ENCODE measurements at regions not wholly inside any gene's neighbourhood (a gene's known extent, or its start where the extent isn't known, plus 50 kb on each side); places are given as distances from the start of the nearest gene placed in this dataset.

GRCh38 chr2:126811101-126811500 lies 87.6 kb upstream of the TEX51 start:
- Mint-ChIP-seq H3K27ac (no peak overlapping the region), H3K4me3 (no peak overlapping the region), H3K9me3 (no peaks in the 10 kb centered on the region; the same call in 2 of the 3 replicates), H3K27me3 (ENCODE audit: insufficient read depth, low read depth, poor library complexity) (no peaks in the 10 kb centered on the region), H3K36me3 (ENCODE audit: low read depth) (no peaks in the 10 kb centered on the region), H3K4me1 (peaks cover 15% of the 10 kb centered on the region)
- no peak for DNase-seq (ENCODE audit: low spot score)
- H4K20me1 ChIP-seq (replicated peaks; ENCODE audit: insufficient read depth): no peaks in the 10 kb centered on the region
- H3K4me1 ChIP-seq (ENCODE audit: insufficient read depth): peaks cover 16% of the 10 kb centered on the region
- H3F3A ChIP-seq (replicated peaks; ENCODE audit: low read depth): no peaks in the 10 kb centered on the region
- ATAC-seq: no peak
- no peaks in the 10 kb centered on the region for H3K36me3 ChIP-seq (ENCODE audit: insufficient read depth)
- H2AFZ ChIP-seq: no peak overlapping the region
- H3K4me2 ChIP-seq: no peak overlapping the region
- H3K9me2 ChIP-seq (ENCODE audit: insufficient read depth): no peaks in the 10 kb centered on the region
- TF ChIP-seq ZNF331 (CRISPR knock-in tag; IDR thresholded peaks at IDR 0.05; ENCODE audit: low read depth) (no peak), STAT1 (IDR thresholded peaks at IDR 0.05; ENCODE audit: unreplicated experiment) (no peak), ETS1 (IDR thresholded peaks at IDR 0.05) (no peak), ZNF114 (CRISPR knock-in tag; IDR thresholded peaks at IDR 0.05) (no peak), CREB1 (CRISPR knock-in tag; IDR thresholded peaks at IDR 0.05; ENCODE audit: low read depth) (no peak)
- no peaks in the 10 kb centered on the region for H3K27me3 ChIP-seq (ENCODE audit: insufficient read depth)
- H3K4me3 ChIP-seq: no peak overlapping the region
- no peak overlapping the region for H3K27ac ChIP-seq (ENCODE audit: low read depth)
- H3K79me2 ChIP-seq (replicated peaks; ENCODE audit: insufficient read depth): no peaks in the 10 kb centered on the region

- Histone ChIP-seq H3K27me3 (ENCODE audit: insufficient read depth) (no peaks in the 10 kb centered on the region), H3K27ac (ENCODE audit: low read depth) (no peak overlapping the region), H3K9me2 (ENCODE audit: insufficient read depth) (0 out of 2 replicates have a peak, but pooled peaks cover 4% of the 10 kb centered on the region), H3K4me1 (ENCODE audit: insufficient read depth) (no peaks in the 10 kb centered on the region; the same call in 1 of the 2 replicates), H3K36me3 (ENCODE audit: insufficient read depth) (no peaks in the 10 kb centered on the region), H3F3A (replicated peaks; ENCODE audit: low read depth) (no peaks in the 10 kb centered on the region), H3K4me2 (no peak overlapping the region), H2AFZ (no peak overlapping the region), H3K79me2 (replicated peaks; ENCODE audit: insufficient read depth) (no peaks in the 10 kb centered on the region), H4K20me1 (replicated peaks; ENCODE audit: insufficient read depth) (no peaks in the 10 kb centered on the region), H3K4me3 (no peak overlapping the region)
- TF ChIP-seq JUNB (IDR thresholded peaks at IDR 0.05; ENCODE audit: unreplicated experiment) (no peak), ETS1 (IDR thresholded peaks at IDR 0.05) (no peak), NANOG (IDR thresholded peaks at IDR 0.05; ENCODE audit: borderline replicate concordance) (no peak), EZH2phosphoT487 (IDR thresholded peaks at IDR 0.05; ENCODE audit: unreplicated experiment) (no peak), ZNF114 (CRISPR knock-in tag; IDR thresholded peaks at IDR 0.05) (no peak), STAT1 (IDR thresholded peaks at IDR 0.05; ENCODE audit: unreplicated experiment) (no peak)
- DNase-seq (ENCODE audit: low spot score): no peak
- ATAC-seq: no peak
- H3K27me3 Mint-ChIP-seq (ENCODE audit: insufficient read depth, low read depth, poor library complexity): no peaks in the 10 kb centered on the region
- H3K9me3 Mint-ChIP-seq: no peaks in the 10 kb centered on the region; the same call in 1 of the 3 replicates
- no peaks in the 10 kb centered on the region for H3K4me1 Mint-ChIP-seq
- H3K27ac Mint-ChIP-seq: no peak overlapping the region
- H3K4me3 Mint-ChIP-seq: no peak overlapping the region
- H3K36me3 Mint-ChIP-seq (ENCODE audit: low read depth): no peaks in the 10 kb centered on the region
Observed at GRCh38 chr2:126817172-126817571, 81.5 kb upstream of the TEX51 start.

GRCh38 chr2:126822115-126822514 lies 76.6 kb upstream of the TEX51 start:
- peaks cover 2% of the 10 kb centered on the region for H3K27me3 Mint-ChIP-seq (ENCODE audit: insufficient read depth, low read depth, poor library complexity)
- no peak overlapping the region for H3K4me3 ChIP-seq
- no peak for TF ChIP-seq ETS1 (IDR thresholded peaks at IDR 0.05)
- no peak for TF ChIP-seq ZNF114 (CRISPR knock-in tag; IDR thresholded peaks at IDR 0.05)

More at GRCh38 chr2:126822115-126822514, 76.6 kb upstream of the TEX51 start:
- peaks cover 9% of the 10 kb centered on the region; the same call in 1 of the 2 replicates for H3K9me2 ChIP-seq (ENCODE audit: insufficient read depth)
- no peaks in the 10 kb centered on the region for H3K79me2 ChIP-seq (replicated peaks; ENCODE audit: insufficient read depth)
- H3K4me2 ChIP-seq: no peak overlapping the region
- H4K20me1 ChIP-seq (replicated peaks; ENCODE audit: insufficient read depth): no peaks in the 10 kb centered on the region
- H3K9me3 Mint-ChIP-seq: no peaks in the 10 kb centered on the region; the same call in 2 of the 3 replicates
- H3K4me1 Mint-ChIP-seq: peaks cover 4% of the 10 kb centered on the region
- no peaks in the 10 kb centered on the region for H3K36me3 ChIP-seq (ENCODE audit: insufficient read depth)
- no peak overlapping the region for H3K27ac ChIP-seq (ENCODE audit: low read depth)
- H3K4me1 ChIP-seq (ENCODE audit: insufficient read depth): no peaks in the 10 kb centered on the region
- no peaks in the 10 kb centered on the region for H3F3A ChIP-seq (replicated peaks; ENCODE audit: low read depth)
- no peaks in the 10 kb centered on the region for H3K27me3 ChIP-seq (ENCODE audit: insufficient read depth)
- H3K36me3 Mint-ChIP-seq (ENCODE audit: low read depth): no peaks in the 10 kb centered on the region
- H2AFZ ChIP-seq: no peak overlapping the region
- H3K4me3 Mint-ChIP-seq: no peak overlapping the region
- ATAC-seq (no peak), DNase-seq (ENCODE audit: low spot score) (no peak)
- no peak overlapping the region for H3K27ac Mint-ChIP-seq
